Mucosa of rectum (tissue), 2 donors: ENCODE measurements at regions not wholly inside any gene's neighbourhood (a gene's known extent, or its start where the extent isn't known, plus 50 kb on each side); places are given as distances from the start of the nearest gene placed in this dataset.

ENCODE experiments used
- H3K27ac ChIP-seq, 2 donors: one replicate each; pipeline ENCODE4 v1.7.0; 2013; ENCODE audit warnings: inconsistent platforms in 2 of 2, low read depth in 2 of 2, low read length in 2 of 2
- H3K27me3 ChIP-seq, 2 donors: one replicate each; pipeline ENCODE4 v1.7.0; 2013; ENCODE audit warnings: low read length in 2 of 2; ENCODE audit not compliant: control insufficient read depth in 2 of 2, insufficient read depth in 2 of 2
- H3K36me3 ChIP-seq, 2 donors: one replicate each; pipeline ENCODE4 v1.7.0; 2013; ENCODE audit warnings: low read length in 2 of 2; ENCODE audit not compliant: control insufficient read depth in 2 of 2, insufficient read depth in 2 of 2
- H3K4me1 ChIP-seq, 2 donors: one replicate each; pipeline ENCODE4 v1.7.0; 2013; ENCODE audit warnings: low read length in 2 of 2, mild to moderate bottlenecking in 1 of 2; ENCODE audit not compliant: control insufficient read depth in 2 of 2, insufficient read depth in 2 of 2
- H3K4me3 ChIP-seq, 2 donors: one replicate each; pipeline ENCODE4 v1.7.0; 2013; ENCODE audit warnings: low read length in 2 of 2
- H3K9ac ChIP-seq, 2 donors: one replicate each; pipeline ENCODE4 v1.7.0; 2013; ENCODE audit warnings: low read length in 2 of 2, low read depth in 1 of 2, mild to moderate bottlenecking in 1 of 2
- H3K9me3 ChIP-seq, 2 donors: one replicate each; pipeline ENCODE4 v1.7.0; 2013; ENCODE audit warnings: low read length in 2 of 2; ENCODE audit not compliant: control insufficient read depth in 2 of 2
- donor health status: healthy.
- donor health status: Normal muscosa, but diverticular disease.

GRCh38 chr11:115576606-115577380 is 72.6 kb upstream of the CADM1 start:
- Histone ChIP-seq H3K4me3 (no peak overlapping the region), H3K27ac (no peak overlapping the region)

DNA sequence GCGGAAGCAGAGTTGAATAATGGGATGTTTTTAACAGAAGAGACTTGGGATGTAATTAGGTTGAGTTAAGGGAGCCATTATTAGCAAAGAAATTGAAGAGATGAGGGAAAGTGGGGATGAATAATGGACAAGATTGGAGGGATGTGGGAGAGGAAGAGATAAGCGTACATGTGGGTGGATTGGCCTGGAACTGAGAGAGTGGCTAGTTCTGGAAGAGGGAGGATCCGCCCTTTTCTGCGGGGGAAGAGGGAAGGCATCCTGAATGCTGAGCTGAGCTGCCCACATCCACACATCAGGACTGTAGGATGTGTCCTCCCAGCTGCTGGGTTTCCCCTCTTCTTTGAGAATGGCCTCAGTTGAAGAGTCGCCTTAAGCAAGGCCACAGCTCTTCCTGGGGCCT is 68.3 kb upstream of the CADM1 start:
- Histone ChIP-seq H3K36me3 (no peaks in the 10 kb centered on the region), H3K4me3 (no peak overlapping the region), H3K9me3 (no peaks in the 10 kb centered on the region), H3K27ac (no peak overlapping the region), H3K9ac (no peak overlapping the region), H3K4me1 (no peaks in the 10 kb centered on the region), H3K27me3 (peaks cover 0 to 2% of the 10 kb centered on the region in 2 donors)

More at GRCh38 chr11:115576606-115577380, 72.6 kb upstream of the CADM1 start:
- Histone ChIP-seq H3K27me3 (peaks cover 0 to 2% of the 10 kb centered on the region in 2 donors), H3K4me1 (peaks cover 0 to 1% of the 10 kb centered on the region in 2 donors), H3K9me3 (no peaks in the 10 kb centered on the region), H3K9ac (no peak overlapping the region), H3K36me3 (no peaks in the 10 kb centered on the region)

DNA sequence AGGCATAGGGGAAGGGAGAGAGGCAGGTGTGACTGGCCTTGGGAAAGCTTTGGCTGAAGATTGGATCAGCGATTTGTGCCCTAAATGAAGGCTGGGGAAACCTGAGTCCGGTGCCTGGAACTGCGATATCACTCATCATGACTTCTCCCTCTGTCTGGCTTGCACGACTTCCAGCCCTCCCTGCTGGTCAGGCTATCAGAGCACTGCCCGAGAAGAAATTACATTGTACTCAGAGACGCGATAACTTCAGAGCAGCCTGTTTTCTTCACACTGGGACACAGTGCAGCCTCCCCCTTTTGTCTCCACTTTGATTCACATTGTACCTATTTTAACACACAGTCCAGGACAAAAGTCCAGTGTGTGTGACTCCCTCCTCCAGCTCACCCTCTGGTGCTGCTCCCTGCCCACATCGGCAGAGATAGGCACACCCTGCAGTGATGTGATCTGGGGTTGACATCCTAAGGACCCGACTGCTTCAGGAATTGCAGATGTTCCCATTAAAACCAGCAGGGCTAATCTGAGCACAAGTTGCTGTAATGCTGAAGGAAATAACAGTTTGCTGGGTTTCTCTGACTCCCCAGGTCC is 62.1 kb upstream of the CADM1 start:
- no peak overlapping the region for H3K4me3 ChIP-seq
- no peaks in the 10 kb centered on the region for H3K4me1 ChIP-seq
- no peak overlapping the region for H3K9ac ChIP-seq
- no peak overlapping the region for H3K27ac ChIP-seq
- no peaks in the 10 kb centered on the region for H3K9me3 ChIP-seq
- no peaks in the 10 kb centered on the region for H3K36me3 ChIP-seq
- H3K27me3 ChIP-seq, result peaks cover 0 to 2% of the 10 kb centered on the region in 2 donors

GRCh38 chr11:115564851-115565250 is 60.6 kb upstream of the CADM1 start:
- no peak overlapping the region for H3K4me3 ChIP-seq
- no peak overlapping the region for H3K27ac ChIP-seq
- H3K27me3 ChIP-seq, result peaks cover 0 to 2% of the 10 kb centered on the region in 2 donors
- no peaks in the 10 kb centered on the region for H3K9me3 ChIP-seq
- H3K36me3 ChIP-seq, result no peaks in the 10 kb centered on the region
- H3K9ac ChIP-seq, result no peak overlapping the region
- no peaks in the 10 kb centered on the region for H3K4me1 ChIP-seq

DNA sequence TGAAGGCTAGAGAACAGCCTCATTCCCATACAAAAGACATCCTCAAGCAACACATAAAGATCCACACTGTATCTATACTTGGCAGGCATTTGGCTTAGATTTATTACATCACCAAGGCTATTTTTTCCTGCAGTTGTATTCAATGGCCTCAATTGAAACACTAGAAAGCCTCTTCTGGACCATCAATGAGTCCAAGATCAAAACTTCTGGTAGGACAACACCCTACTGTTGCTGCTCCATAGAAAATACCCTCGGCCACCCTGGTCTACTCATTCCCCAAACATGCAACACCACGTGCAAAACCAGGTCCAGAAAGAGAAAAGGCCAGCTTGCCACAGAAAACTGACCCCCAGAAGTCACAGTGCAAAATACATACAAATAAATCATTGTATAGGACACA is 56.9 kb upstream of the CADM1 start:
- Histone ChIP-seq H3K27ac (no peak overlapping the region), H3K9me3 (no peaks in the 10 kb centered on the region), H3K4me3 (no peak overlapping the region), H3K9ac (no peak overlapping the region), H3K36me3 (no peaks in the 10 kb centered on the region), H3K27me3 (peaks cover 0 to under 1% of the 10 kb centered on the region in 2 donors), H3K4me1 (no peaks in the 10 kb centered on the region)

DNA sequence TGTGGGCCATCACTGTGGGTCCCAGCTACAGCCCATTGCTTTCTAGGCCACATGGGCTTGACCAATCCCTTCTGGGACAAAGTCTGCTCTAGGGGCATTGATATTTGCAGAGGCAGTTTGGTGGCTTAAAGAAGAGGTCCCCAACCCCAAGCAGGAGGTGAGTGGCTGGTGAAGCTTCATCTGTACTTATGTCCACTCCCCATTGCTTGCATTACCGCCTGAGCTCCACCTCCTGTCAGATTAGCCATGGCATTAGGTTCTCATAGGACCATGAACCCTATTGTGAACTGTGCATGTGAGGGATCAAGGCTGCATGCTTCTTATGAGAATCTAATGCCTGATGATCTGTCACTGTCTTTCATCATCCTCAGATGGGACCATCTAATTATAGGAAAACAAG is 54.4 kb upstream of the CADM1 start:
- H3K27me3 ChIP-seq, result no peaks in the 10 kb centered on the region
- H3K4me1 ChIP-seq, result no peaks in the 10 kb centered on the region
- H3K27ac ChIP-seq, result no peak overlapping the region
- no peaks in the 10 kb centered on the region for H3K36me3 ChIP-seq
- no peaks in the 10 kb centered on the region for H3K9me3 ChIP-seq
- no peak overlapping the region for H3K9ac ChIP-seq
- H3K4me3 ChIP-seq, result no peak overlapping the region

DNA sequence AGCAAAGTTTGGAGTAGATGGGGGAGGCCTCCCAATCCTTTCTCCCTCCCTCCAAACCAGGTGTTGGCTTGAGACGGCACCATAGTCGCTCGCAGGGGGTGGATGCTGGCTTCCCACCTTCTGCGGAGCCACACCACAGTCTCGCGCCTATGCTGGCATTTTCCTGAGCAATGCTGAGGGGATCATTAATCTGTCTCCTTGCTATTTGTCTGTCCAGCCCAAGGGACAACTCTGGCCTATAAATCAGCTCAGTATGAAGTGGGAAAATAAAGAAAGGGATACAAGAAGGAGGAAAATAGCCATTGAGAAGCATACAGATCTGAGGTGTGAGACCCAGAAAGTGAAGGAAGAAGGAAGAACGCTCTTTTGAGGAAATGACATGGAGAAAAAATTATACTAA is 53.5 kb upstream of the CADM1 start:
- H3K9me3 ChIP-seq, result no peaks in the 10 kb centered on the region
- no peak overlapping the region for H3K4me3 ChIP-seq
- no peak overlapping the region for H3K9ac ChIP-seq
- no peaks in the 10 kb centered on the region for H3K4me1 ChIP-seq
- H3K27ac ChIP-seq, result no peak overlapping the region
- H3K27me3 ChIP-seq, result no peaks in the 10 kb centered on the region
- H3K36me3 ChIP-seq, result no peaks in the 10 kb centered on the region

DNA sequence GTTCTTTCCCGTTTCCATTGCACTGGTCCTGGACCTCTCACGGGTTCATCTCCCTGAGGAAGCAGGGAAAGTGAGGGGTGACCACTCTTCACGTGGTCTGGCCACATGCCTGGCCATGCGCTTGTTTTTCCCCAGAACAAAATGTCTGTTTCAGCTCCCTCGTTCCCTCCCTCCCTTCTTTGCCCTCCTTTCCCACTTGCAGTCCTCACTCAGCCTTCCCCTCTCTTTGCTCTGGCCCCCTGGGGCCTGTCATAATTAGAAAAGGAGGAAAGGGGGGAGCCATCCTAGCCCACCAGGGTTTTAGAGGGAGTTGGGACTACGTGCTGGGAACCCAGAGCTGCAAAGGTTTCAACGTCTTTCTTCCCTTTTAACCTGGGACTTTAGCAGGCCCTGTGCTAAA is 52.8 kb upstream of the CADM1 start:
- Histone ChIP-seq H3K27ac (no peak overlapping the region), H3K4me3 (no peak overlapping the region), H3K4me1 (no peaks in the 10 kb centered on the region), H3K36me3 (no peaks in the 10 kb centered on the region), H3K9ac (no peak overlapping the region), H3K27me3 (no peaks in the 10 kb centered on the region), H3K9me3 (no peaks in the 10 kb centered on the region)

- H3K36me3 ChIP-seq, result no peaks in the 10 kb centered on the region
- H3K27ac ChIP-seq, result no peak overlapping the region
- H3K4me1 ChIP-seq, result no peaks in the 10 kb centered on the region
- H3K9me3 ChIP-seq, result no peaks in the 10 kb centered on the region
- no peaks in the 10 kb centered on the region for H3K27me3 ChIP-seq
- no peak overlapping the region for H3K9ac ChIP-seq
- H3K4me3 ChIP-seq, result no peak overlapping the region
Measured at GRCh38 chr11:115555336-115556090, 51.3 kb upstream of the CADM1 start.
